ENCODE measurements at regions not wholly inside any gene's neighbourhood (a gene's known extent, or its start where the extent isn't known, plus 50 kb on each side); places are given as distances from the start of the nearest gene placed in this dataset.

DNA sequence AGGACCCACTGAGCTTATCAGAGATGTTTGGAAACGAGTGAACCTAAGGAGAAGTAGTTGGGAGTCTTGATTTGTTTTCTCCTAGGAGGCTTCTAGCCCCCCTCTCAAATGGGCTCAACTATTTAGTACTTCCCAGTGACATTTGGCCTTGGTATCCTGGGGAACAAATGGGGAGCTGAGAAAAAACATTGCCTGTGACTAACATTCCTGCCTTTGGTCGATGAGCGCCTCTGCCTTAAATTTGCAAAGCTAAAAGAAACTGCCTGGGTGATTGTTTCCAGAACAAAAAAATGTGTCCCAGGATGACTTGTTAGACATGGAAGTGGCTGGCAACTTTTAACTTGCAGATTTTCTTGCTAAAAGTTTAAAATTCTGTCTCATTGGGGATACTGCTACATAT is 58.8 kb upstream of the IGFBP7 start:
- no peak for DNase-seq (ENCODE audit: low spot score)
- Histone ChIP-seq H3K27ac (ENCODE audit: low read depth, low read length, poor library complexity, severe bottlenecking) (no peak overlapping the region), H3K9me3 (ENCODE audit: low read length) (no peaks in the 10 kb centered on the region), H2AFZ (ENCODE audit: low read length) (no peak overlapping the region), H3K79me2 (ENCODE audit: insufficient read depth, low read depth, low read length) (no peaks in the 10 kb centered on the region), H3K9me2 (ENCODE audit: insufficient read depth, low read length) (no peaks in the 10 kb centered on the region), H3K4me1 (ENCODE audit: insufficient read depth, low read length, poor library complexity, severe bottlenecking) (no peaks in the 10 kb centered on the region), H4K20me1 (ENCODE audit: insufficient read depth, low read length) (no peaks in the 10 kb centered on the region), H3K4me2 (ENCODE audit: low read length) (no peak overlapping the region), H3K4me3 (ENCODE audit: low read depth, low read length, poor library complexity, severe bottlenecking) (no peak overlapping the region), H3K36me3 (ENCODE audit: insufficient read depth, low read length) (no peaks in the 10 kb centered on the region)
- ChIA-PET POLR2A (interaction anchor here (0.6 to 0.7 kb wide), 2 partner anchors 109 to 1780 kb away, joined by 3 to 4 read pairs; no protein-coding TSS in a partner anchor), CTCF (ENCODE audit: unreplicated experiment) (no interaction called here)
- intact Hi-C loops (cut with micrococcal nuclease; ENCODE audit: unreplicated experiment) = no loop called here
- TF ChIP-seq CTCF (conservative IDR thresholded peaks at IDR 0.05; ENCODE audit: low read length) = no peak
- no peak for TF ChIP-seq EZH2phosphoT487 (IDR thresholded peaks at IDR 0.05; ENCODE audit: borderline replicate concordance, low read depth, low read length)
- no TSS peak for BruUV-seq (replicated peaks)

DNA sequence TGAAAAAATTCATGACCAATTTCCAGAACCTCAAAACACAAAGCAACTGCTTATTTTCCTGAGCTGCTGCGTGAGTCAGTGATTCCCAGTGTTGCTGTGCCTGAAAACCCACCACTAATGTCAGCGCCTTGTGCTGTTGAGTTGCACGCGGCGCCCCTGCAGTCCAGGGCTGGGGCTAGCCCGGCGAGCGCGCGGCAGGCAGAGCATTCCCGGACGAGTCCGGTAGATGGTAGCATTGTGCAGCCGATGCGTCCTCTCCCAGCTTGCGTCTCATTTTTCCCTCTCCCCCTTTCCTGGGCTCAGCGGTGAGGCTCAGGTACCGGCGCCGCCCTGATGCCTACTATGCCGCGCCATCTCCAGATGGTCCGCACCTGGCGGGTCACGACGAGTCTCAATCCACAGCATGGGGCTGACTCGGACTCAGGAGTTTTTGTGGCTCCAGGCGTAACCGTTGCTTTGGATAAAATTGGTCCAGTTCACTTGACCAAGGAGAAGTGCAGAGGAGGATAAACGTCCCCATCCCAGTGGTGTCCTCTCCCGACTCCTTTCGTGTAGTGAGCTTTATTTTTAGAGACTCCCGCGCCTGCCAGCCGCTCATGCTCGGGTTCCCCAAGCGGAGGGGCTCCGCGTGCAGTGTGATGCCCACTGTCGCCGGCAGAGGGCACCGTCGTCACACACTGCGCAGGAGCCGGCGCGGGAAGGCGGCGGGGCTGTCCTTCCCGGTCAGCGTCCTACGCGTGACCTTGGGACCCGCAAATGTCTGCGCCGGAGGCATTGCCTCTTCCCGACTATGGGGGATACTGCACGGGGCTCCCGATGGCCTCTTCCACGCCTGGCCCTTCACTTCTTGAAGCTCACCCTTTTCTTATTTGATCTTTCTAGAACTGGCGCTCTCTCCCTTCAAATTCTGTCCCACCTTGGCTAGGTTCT is 53.6 kb upstream of the IGFBP7 start:
- Histone ChIP-seq H3K36me3 (ENCODE audit: insufficient read depth, low read length) (no peaks in the 10 kb centered on the region), H3K27ac (ENCODE audit: low read depth, low read length, poor library complexity, severe bottlenecking) (no peak overlapping the region), H4K20me1 (ENCODE audit: insufficient read depth, low read length) (no peaks in the 10 kb centered on the region), H3K4me2 (ENCODE audit: low read length) (peak overlapping the region; percentile 86), H3K9me3 (ENCODE audit: low read length) (no peaks in the 10 kb centered on the region), H3K79me2 (ENCODE audit: insufficient read depth, low read depth, low read length) (no peaks in the 10 kb centered on the region), H3K4me3 (ENCODE audit: low read depth, low read length, poor library complexity, severe bottlenecking) (peak overlapping the region; percentile 67), H2AFZ (ENCODE audit: low read length) (peak overlapping the region; percentile 96), H3K9me2 (ENCODE audit: insufficient read depth, low read length) (no peaks in the 10 kb centered on the region), H3K4me1 (ENCODE audit: insufficient read depth, low read length, poor library complexity, severe bottlenecking) (no peaks in the 10 kb centered on the region)
- ChIA-PET CTCF (ENCODE audit: unreplicated experiment) (interaction anchor here (0.9 to 1.1 kb wide), 4 partner anchors 15 to 262 kb away, joined by 3 read pairs; no protein-coding TSS in a partner anchor), POLR2A (interaction anchor here (0.6 to 0.7 kb wide), 2 partner anchors 21 to 597 kb away, joined by 3 to 4 read pairs; no protein-coding TSS in a partner anchor)
- TF ChIP-seq CTCF (conservative IDR thresholded peaks at IDR 0.05; ENCODE audit: low read length) (peak; percentile 82), EZH2phosphoT487 (IDR thresholded peaks at IDR 0.05; ENCODE audit: borderline replicate concordance, low read depth, low read length) (no peak)
- intact Hi-C loops (cut with micrococcal nuclease; ENCODE audit: unreplicated experiment) = loop anchor here (5.0 kb wide), 1 partner anchor 264 kb away; no protein-coding TSS in a partner anchor
- peak; percentile 65 for DNase-seq (ENCODE audit: low spot score)
- BruUV-seq (replicated peaks) = no TSS peak
